CD4-positive, alpha-beta T cell (primary cell): ENCODE measurements at regions not wholly inside any gene's neighbourhood (a gene's known extent, or its start where the extent isn't known, plus 50 kb on each side); places are given as distances from the start of the nearest gene placed in this dataset.

ENCODE experiments used
- ATAC-seq: fragments of 200-7000 bp; cut with Tn5 transposase; one replicate; pipeline ENCODE4 v1.10.0; 2022; ENCODE audit warnings: mild to moderate bottlenecking; ENCODE audit not compliant: poor library complexity
- CTCF ChIA-PET: fragments of 350-600 bp; sonication (Branson Sonifier 250); formaldehyde crosslinking; loops from one replicate; lab custom pipeline; 2021; ENCODE audit warnings: antibody characterized with exemption, inconsistent platforms; lab: Charles Lee
- POLR2A ChIA-PET: fragments of 350-600 bp; sonication (Branson Sonifier 250); formaldehyde crosslinking; loops from one replicate; lab custom pipeline; 2021; ENCODE audit warnings: antibody characterized with exemption, inconsistent platforms; lab: Charles Lee
- DNase-seq, 14 experiments: peaks; one replicate each; pipeline ENCODE4 v3.0.0-alpha.2; 2013 to 2020; ENCODE audit warnings: mixed read lengths in 2 of 14
- H3K27ac ChIP-seq, 2 donors: one replicate each; pipeline versions ENCODE4 v1.5.1 to v1.7.0; 2013; ENCODE audit warnings: low read length in 2 of 2, low read depth in 1 of 2, mild to moderate bottlenecking in 1 of 2
- H3K27me3 ChIP-seq, 2 experiments: 1 replicate in 1 of 2; 2 replicates in 1 of 2; pipeline versions ENCODE4 v1.6.1 to v1.7.0; 2013; ENCODE audit warnings: low read length in 2 of 2, control low read depth in 1 of 2, mild to moderate bottlenecking in 1 of 2, moderate library complexity in 1 of 2; ENCODE audit not compliant: insufficient read depth in 2 of 2, control insufficient read depth in 1 of 2
- H3K36me3 ChIP-seq: one replicate; pipeline ENCODE4 v1.6.1; 2013; ENCODE audit warnings: low read length, control low read depth; ENCODE audit not compliant: insufficient read depth
- H3K4me1 ChIP-seq: one replicate; pipeline ENCODE4 v1.6.1; 2013; ENCODE audit warnings: low read length, control low read depth; ENCODE audit not compliant: insufficient read depth
- H3K4me3 ChIP-seq: one replicate; pipeline ENCODE4 v1.5.1; 2013; ENCODE audit warnings: mild to moderate bottlenecking, low read length, moderate library complexity
- H3K9me3 ChIP-seq, 2 experiments: 1 replicate in 1 of 2; 2 replicates in 1 of 2; pipeline versions ENCODE4 v1.6.1 to v1.7.0; 2013; ENCODE audit warnings: low read length in 2 of 2, mild to moderate bottlenecking in 2 of 2, control low read depth in 1 of 2, moderate library complexity in 1 of 2; ENCODE audit not compliant: control insufficient read depth in 1 of 2, insufficient read depth in 1 of 2
- H3K27ac Mint-ChIP-seq: one replicate; pipeline ENCODE4 v1.8.0; 2020; ENCODE audit warnings: mixed read lengths
- H3K27me3 Mint-ChIP-seq: one replicate; pipeline ENCODE4 v1.8.0; 2021; ENCODE audit warnings: mixed read lengths
- H3K36me3 Mint-ChIP-seq: one replicate; pipeline ENCODE4 v1.8.0; 2021; ENCODE audit warnings: low read depth, mixed read lengths
- H3K4me1 Mint-ChIP-seq: one replicate; pipeline ENCODE4 v1.8.0; 2021; ENCODE audit warnings: low read depth, mixed read lengths
- H3K4me3 Mint-ChIP-seq: one replicate; pipeline ENCODE4 v1.8.0; 2020; ENCODE audit warnings: mild to moderate bottlenecking, mixed read lengths
- H3K9me3 Mint-ChIP-seq: one replicate; pipeline ENCODE4 v1.8.0; 2020; ENCODE audit warnings: mixed read lengths
- intact Hi-C, 2 experiments: fragments of 100-400 bp; cut with DNase I in 1 of 2; cut with micrococcal nuclease in 1 of 2; formaldehyde crosslinking; loops; one replicate each; pipeline versions ENCODE4 v1.15.1 to v1.9.0; 2023 to 2025; cut with DNase I, micrococcal nuclease
- TF ChIP-seq, protein P1 (sequence below): fragments of 200-600 bp; IDR thresholded peaks from one replicate; pipeline ENCODE4 v1.8.0; 2022; ENCODE audit warnings: antibody characterized with exemption, mild to moderate bottlenecking

DNA sequence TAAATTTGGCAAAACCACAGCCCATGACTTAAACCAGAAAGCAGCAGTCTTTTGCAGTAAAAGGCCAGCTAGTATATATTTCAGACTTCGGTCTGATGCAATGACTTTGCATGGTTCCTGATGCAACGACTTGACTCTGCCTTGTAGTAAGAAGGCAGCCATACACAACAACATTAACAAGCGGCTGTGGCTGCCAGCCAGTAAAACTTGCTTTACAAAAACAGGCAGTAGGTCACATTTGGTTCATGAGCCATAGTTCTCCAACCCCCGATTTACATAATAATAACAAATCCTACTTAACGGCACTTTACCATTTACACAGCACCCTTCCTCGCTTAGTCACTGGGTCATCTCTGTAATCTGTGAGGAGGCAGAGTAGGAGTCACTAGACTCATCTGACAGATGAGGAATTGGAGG is 410.3 kb downstream of the LRATD1 start:
- no peaks in the 10 kb centered on the region for H3K4me1 Mint-ChIP-seq
- ChIA-PET POLR2A (no interaction called here), CTCF (no interaction called here)
- TF ChIP-seq, protein P1, sequence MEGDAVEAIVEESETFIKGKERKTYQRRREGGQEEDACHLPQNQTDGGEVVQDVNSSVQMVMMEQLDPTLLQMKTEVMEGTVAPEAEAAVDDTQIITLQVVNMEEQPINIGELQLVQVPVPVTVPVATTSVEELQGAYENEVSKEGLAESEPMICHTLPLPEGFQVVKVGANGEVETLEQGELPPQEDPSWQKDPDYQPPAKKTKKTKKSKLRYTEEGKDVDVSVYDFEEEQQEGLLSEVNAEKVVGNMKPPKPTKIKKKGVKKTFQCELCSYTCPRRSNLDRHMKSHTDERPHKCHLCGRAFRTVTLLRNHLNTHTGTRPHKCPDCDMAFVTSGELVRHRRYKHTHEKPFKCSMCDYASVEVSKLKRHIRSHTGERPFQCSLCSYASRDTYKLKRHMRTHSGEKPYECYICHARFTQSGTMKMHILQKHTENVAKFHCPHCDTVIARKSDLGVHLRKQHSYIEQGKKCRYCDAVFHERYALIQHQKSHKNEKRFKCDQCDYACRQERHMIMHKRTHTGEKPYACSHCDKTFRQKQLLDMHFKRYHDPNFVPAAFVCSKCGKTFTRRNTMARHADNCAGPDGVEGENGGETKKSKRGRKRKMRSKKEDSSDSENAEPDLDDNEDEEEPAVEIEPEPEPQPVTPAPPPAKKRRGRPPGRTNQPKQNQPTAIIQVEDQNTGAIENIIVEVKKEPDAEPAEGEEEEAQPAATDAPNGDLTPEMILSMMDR = no peak
- Histone ChIP-seq H3K4me3 (no peak overlapping the region), H3K27ac (no peak overlapping the region), H3K4me1 (no peaks in the 10 kb centered on the region), H3K27me3 (no peaks in the 10 kb centered on the region), H3K36me3 (no peaks in the 10 kb centered on the region), H3K9me3 (no peaks in the 10 kb centered on the region)
- no peaks in the 10 kb centered on the region for H3K36me3 Mint-ChIP-seq
- H3K9me3 Mint-ChIP-seq = no peaks in the 10 kb centered on the region
- no peak for ATAC-seq
- H3K27me3 Mint-ChIP-seq = no peaks in the 10 kb centered on the region
- no peak overlapping the region for H3K4me3 Mint-ChIP-seq
- no peak for DNase-seq
- H3K27ac Mint-ChIP-seq = no peak overlapping the region
- intact Hi-C loops = no loop called here

DNA sequence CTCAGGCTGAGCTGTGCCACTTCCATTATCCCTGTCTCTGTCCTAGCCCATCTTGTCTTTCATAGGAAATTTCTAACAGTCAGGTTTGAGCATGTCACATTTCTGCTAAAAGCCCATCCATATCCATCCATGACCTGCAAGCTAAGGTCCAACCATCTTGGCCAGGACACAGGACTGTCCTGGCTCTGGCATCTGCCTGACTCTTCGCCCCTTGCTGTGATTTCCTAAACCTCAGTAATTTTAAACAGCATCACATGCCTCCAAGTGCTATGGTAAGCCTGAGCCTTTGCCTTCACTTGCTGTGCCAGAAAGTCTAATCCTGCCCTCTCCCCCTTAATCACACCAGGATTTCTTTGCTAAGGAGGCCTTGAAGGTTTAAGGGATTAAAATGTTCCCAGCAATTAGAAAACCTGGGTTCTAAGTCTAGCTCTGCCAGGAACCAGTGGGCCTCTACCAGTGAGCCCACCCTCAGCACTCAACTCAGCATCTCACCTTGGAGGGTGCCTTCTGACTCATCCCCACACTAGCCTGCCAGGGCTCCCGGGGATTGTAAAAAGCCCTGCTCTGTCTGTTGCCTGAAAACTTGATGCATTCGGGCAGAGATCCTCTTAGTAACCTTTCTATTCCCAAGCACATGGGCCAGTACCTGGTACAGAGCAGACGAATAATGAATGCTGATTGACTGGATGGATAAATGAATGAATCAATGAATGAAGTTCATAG is 411.0 kb downstream of the LRATD1 start:
- H3K36me3 Mint-ChIP-seq = no peaks in the 10 kb centered on the region
- Histone ChIP-seq H3K27ac (no peak overlapping the region), H3K4me3 (no peak overlapping the region), H3K27me3 (no peaks in the 10 kb centered on the region), H3K9me3 (no peaks in the 10 kb centered on the region), H3K36me3 (no peaks in the 10 kb centered on the region), H3K4me1 (no peaks in the 10 kb centered on the region)
- DNase-seq (no peak), ATAC-seq (no peak)
- no peaks in the 10 kb centered on the region for H3K4me1 Mint-ChIP-seq
- H3K9me3 Mint-ChIP-seq = no peaks in the 10 kb centered on the region
- no peak overlapping the region for H3K27ac Mint-ChIP-seq
- ChIA-PET CTCF (no interaction called here), POLR2A (no interaction called here)
- no peaks in the 10 kb centered on the region for H3K27me3 Mint-ChIP-seq
- no peak overlapping the region for H3K4me3 Mint-ChIP-seq
- TF ChIP-seq, protein P1 = no peak
- intact Hi-C loops = no loop called here

DNA sequence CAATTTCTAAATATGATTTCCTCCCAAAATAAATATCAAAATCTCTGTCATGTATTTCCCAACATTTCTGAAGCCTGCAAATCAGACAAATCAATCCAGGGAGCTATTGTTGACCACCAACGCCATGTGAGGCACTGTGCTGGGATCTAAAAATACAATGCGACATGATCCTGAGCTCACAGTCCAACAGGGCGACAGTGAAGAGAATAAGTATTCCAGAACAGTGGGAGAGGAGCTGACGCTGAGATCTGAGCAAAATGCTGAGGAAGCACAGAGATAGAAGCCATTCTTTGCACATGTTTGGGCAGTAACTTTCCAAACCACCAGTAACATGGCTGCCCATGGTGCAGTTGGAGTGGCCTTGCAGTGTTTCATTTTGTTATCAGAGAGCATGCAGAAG is 412.5 kb downstream of the LRATD1 start:
- H3K36me3 Mint-ChIP-seq = no peaks in the 10 kb centered on the region
- Histone ChIP-seq H3K27ac (no peak overlapping the region), H3K4me1 (no peaks in the 10 kb centered on the region), H3K9me3 (no peaks in the 10 kb centered on the region), H3K27me3 (no peaks in the 10 kb centered on the region), H3K36me3 (no peaks in the 10 kb centered on the region), H3K4me3 (no peak overlapping the region)
- H3K9me3 Mint-ChIP-seq = no peaks in the 10 kb centered on the region
- H3K27ac Mint-ChIP-seq = no peak overlapping the region
- ChIA-PET POLR2A (no interaction called here), CTCF (no interaction called here)
- intact Hi-C loops = no loop called here
- TF ChIP-seq, protein P1 = no peak
- no peak overlapping the region for H3K4me3 Mint-ChIP-seq
- no peaks in the 10 kb centered on the region for H3K27me3 Mint-ChIP-seq
- DNase-seq (no peak), ATAC-seq (no peak)
- H3K4me1 Mint-ChIP-seq = no peaks in the 10 kb centered on the region
